Activated CD4-positive, alpha-beta T cell treated with anti-CD3 and anti-CD28 coated beads for 36 hours (primary cell): ENCODE measurements at regions not wholly inside any gene's neighbourhood (a gene's known extent, or its start where the extent isn't known, plus 50 kb on each side); places are given as distances from the start of the nearest gene placed in this dataset.
"Not testable (repeated sequence)": the region's sequence is repeated elsewhere in the genome, so short reads cannot be mapped to it uniquely, and the experiment has no call there.

Experiments
- ATAC-seq: fragments of 200-7000 bp; cut with Tn5 transposase; one replicate; pipeline ENCODE4 v1.10.0; 2021; ENCODE audit warnings: mild to moderate bottlenecking, moderate library complexity
- CTCF ChIA-PET: fragments of 350-600 bp; sonication (Branson Sonifier 250); formaldehyde crosslinking; loops from one replicate; lab custom pipeline; 2021; ENCODE audit warnings: antibody characterized with exemption; lab: Charles Lee
- POLR2A ChIA-PET: fragments of 350-600 bp; sonication (Branson Sonifier 250); formaldehyde crosslinking; loops from one replicate; lab custom pipeline; 2021; ENCODE audit warnings: antibody characterized with exemption, inconsistent platforms; lab: Charles Lee
- DNase-seq: peaks from one replicate; pipeline ENCODE4 v3.0.0-alpha.2; 2020
- H3K27ac Mint-ChIP-seq: one replicate; pipeline ENCODE4 v1.8.0; 2021; ENCODE audit warnings: mixed read lengths
- H3K27me3 Mint-ChIP-seq: one replicate; pipeline ENCODE4 v1.8.0; 2021; ENCODE audit warnings: mixed read lengths
- H3K36me3 Mint-ChIP-seq: one replicate; pipeline ENCODE4 v1.8.0; 2021; ENCODE audit warnings: low read depth, mixed read lengths
- H3K4me1 Mint-ChIP-seq: one replicate; pipeline ENCODE4 v1.8.0; 2021; ENCODE audit warnings: mixed read lengths
- H3K4me3 Mint-ChIP-seq: one replicate; pipeline ENCODE4 v1.8.0; 2021; ENCODE audit warnings: mild to moderate bottlenecking, moderate library complexity, mixed read lengths
- H3K9me3 Mint-ChIP-seq: one replicate; pipeline ENCODE4 v1.8.0; 2021; ENCODE audit warnings: low read depth, mixed read lengths
- intact Hi-C, 2 experiments: fragments of 100-400 bp; cut with DNase I in 1 of 2; cut with micrococcal nuclease in 1 of 2; formaldehyde crosslinking; loops; one replicate each; pipeline versions ENCODE4 v1.14.2 to v1.15.1; 2022 to 2024; cut with DNase I, micrococcal nuclease

- no peaks in the 10 kb centered on the region for H3K27me3 Mint-ChIP-seq
- peak overlapping the region; percentile 94 for H3K27ac Mint-ChIP-seq
- DNase-seq (peak; percentile 89), ATAC-seq (peak; percentile 42)
- H3K36me3 Mint-ChIP-seq, result peaks cover 7% of the 10 kb centered on the region
- ChIA-PET POLR2A (interaction anchor here (0.8 to 1.2 kb wide), 3 partner anchors 44 to 744 kb away, joined by 3 to 7 read pairs (median 5); no protein-coding TSS in a partner anchor), CTCF (interaction anchor here (0.8 kb wide), 1 partner anchor 15 kb away, joined by 3 read pairs; no protein-coding TSS in a partner anchor)
- H3K9me3 Mint-ChIP-seq, result no peaks in the 10 kb centered on the region
- H3K4me3 Mint-ChIP-seq, result peak overlapping the region; percentile 25
- intact Hi-C loops, result loop anchor here (1.0 to 2.0 kb wide), 8 partner anchors 47 to 788 kb away; no protein-coding TSS in a partner anchor
- peaks cover 72% of the 10 kb centered on the region for H3K4me1 Mint-ChIP-seq
Measured at GRCh38 chr15:69760890-69761568, 308.4 kb downstream of the RPLP1 start.

GRCh38 chr15:69762373-69763148 lies 309.9 kb downstream of the RPLP1 start:
- no peak overlapping the region for H3K4me3 Mint-ChIP-seq
- peaks cover 3% of the 10 kb centered on the region for H3K27me3 Mint-ChIP-seq
- CTCF ChIA-PET, result interaction anchor here (1.2 to 2.7 kb wide), 3 partner anchors 18 to 49 kb away, joined by 3 to 11 read pairs (median 3); no protein-coding TSS in a partner anchor
- peaks cover 4% of the 10 kb centered on the region for H3K36me3 Mint-ChIP-seq
- DNase-seq, result no peak
- peaks cover 63% of the 10 kb centered on the region for H3K4me1 Mint-ChIP-seq
- POLR2A ChIA-PET, result no interaction called here
- no peak for ATAC-seq
- peak overlapping the region; percentile 90 for H3K27ac Mint-ChIP-seq
- intact Hi-C loops, result no loop called here
- peaks cover 4% of the 10 kb centered on the region for H3K9me3 Mint-ChIP-seq

GRCh38 chr15:69763831-69764230 lies 311.2 kb downstream of the RPLP1 start:
- DNase-seq (no peak), ATAC-seq (no peak)
- intact Hi-C loops, result no loop called here
- CTCF ChIA-PET, result interaction anchor here (0.6 to 2.7 kb wide), 6 partner anchors 19 to 764 kb away, joined by 3 to 11 read pairs (median 4); no protein-coding TSS in a partner anchor
- H3K27ac Mint-ChIP-seq, result no peak overlapping the region
- H3K27me3 Mint-ChIP-seq, result peaks cover 3% of the 10 kb centered on the region
- H3K4me1 Mint-ChIP-seq, result peaks cover 50% of the 10 kb centered on the region
- H3K9me3 Mint-ChIP-seq, result peaks cover 4% of the 10 kb centered on the region
- POLR2A ChIA-PET, result no interaction called here
- H3K4me3 Mint-ChIP-seq, result no peak overlapping the region
- peaks cover 4% of the 10 kb centered on the region for H3K36me3 Mint-ChIP-seq

- intact Hi-C loops, result no loop called here
- ChIA-PET CTCF (interaction anchor here (1.1 kb wide), 1 partner anchor 8 kb away, joined by 3 read pairs; no protein-coding TSS in a partner anchor), POLR2A (no interaction called here)
- Mint-ChIP-seq H3K4me1 (peaks cover 37% of the 10 kb centered on the region), H3K9me3 (peaks cover 4% of the 10 kb centered on the region), H3K36me3 (peaks cover 4% of the 10 kb centered on the region), H3K27me3 (peaks cover 12% of the 10 kb centered on the region), H3K27ac (no peak overlapping the region), H3K4me3 (no peak overlapping the region)
- peak; percentile 48 for ATAC-seq
- no peak for DNase-seq
Measured at GRCh38 chr15:69766156-69766555, 313.5 kb downstream of the RPLP1 start.

- DNase-seq (no peak), ATAC-seq (no peak)
- no peak overlapping the region for H3K27ac Mint-ChIP-seq
- H3K9me3 Mint-ChIP-seq, result peaks cover 4% of the 10 kb centered on the region
- intact Hi-C loops, result no loop called here
- H3K36me3 Mint-ChIP-seq, result peaks cover 4% of the 10 kb centered on the region
- H3K27me3 Mint-ChIP-seq, result peaks cover 16% of the 10 kb centered on the region
- POLR2A ChIA-PET, result no interaction called here
- CTCF ChIA-PET, result interaction anchor here (1.1 kb wide), 1 partner anchor 9 kb away, joined by 3 read pairs; no protein-coding TSS in a partner anchor
- H3K4me3 Mint-ChIP-seq, result no peak overlapping the region
- H3K4me1 Mint-ChIP-seq, result peaks cover 27% of the 10 kb centered on the region
Measured at GRCh38 chr15:69767191-69767590, 314.6 kb downstream of the RPLP1 start.

- DNase-seq, result peak; percentile 45
- POLR2A ChIA-PET, result not testable (repeated sequence)
Measured at GRCh38 chr15:69769336-69769735, 316.7 kb downstream of the RPLP1 start.

GRCh38 chr15:69774258-69774657 lies 321.6 kb downstream of the RPLP1 start:
- H3K27ac Mint-ChIP-seq, H3K9me3 Mint-ChIP-seq, POLR2A ChIA-PET, ATAC-seq, H3K4me3 Mint-ChIP-seq, H3K36me3 Mint-ChIP-seq, H3K4me1 Mint-ChIP-seq, intact Hi-C loops, CTCF ChIA-PET, DNase-seq: not testable (repeated sequence)
- H3K27me3 Mint-ChIP-seq, result peaks cover 16% of the 10 kb centered on the region

More at GRCh38 chr15:69769336-69769735, 316.7 kb downstream of the RPLP1 start:
- H3K4me3 Mint-ChIP-seq, intact Hi-C loops, H3K9me3 Mint-ChIP-seq, H3K27ac Mint-ChIP-seq, CTCF ChIA-PET, H3K36me3 Mint-ChIP-seq, ATAC-seq: not testable (repeated sequence)
- peaks cover 19% of the 10 kb centered on the region for H3K27me3 Mint-ChIP-seq
- H3K4me1 Mint-ChIP-seq, result peaks cover 19% of the 10 kb centered on the region

GRCh38 chr15:69774711-69775110 lies 322.1 kb downstream of the RPLP1 start:
- CTCF ChIA-PET, POLR2A ChIA-PET, H3K27ac Mint-ChIP-seq, H3K36me3 Mint-ChIP-seq, ATAC-seq, H3K4me1 Mint-ChIP-seq, H3K9me3 Mint-ChIP-seq, intact Hi-C loops, DNase-seq, H3K4me3 Mint-ChIP-seq: not testable (repeated sequence)
- peaks cover 16% of the 10 kb centered on the region for H3K27me3 Mint-ChIP-seq

GRCh38 chr15:69777356-69777755 lies 320.4 kb downstream of the TLE3 start:
- H3K27me3 Mint-ChIP-seq, result peaks cover 3% of the 10 kb centered on the region
- no peak overlapping the region for H3K4me3 Mint-ChIP-seq
- ATAC-seq (no peak), DNase-seq (no peak)
- H3K4me1 Mint-ChIP-seq, result peaks cover 12% of the 10 kb centered on the region
- ChIA-PET CTCF (no interaction called here), POLR2A (no interaction called here)
- no peak overlapping the region for H3K27ac Mint-ChIP-seq
- H3K9me3 Mint-ChIP-seq, result peaks cover 9% of the 10 kb centered on the region
- H3K36me3 Mint-ChIP-seq, result no peaks in the 10 kb centered on the region
- intact Hi-C loops, result no loop called here

- H3K27me3 Mint-ChIP-seq, result peaks cover 8% of the 10 kb centered on the region
- peaks cover 30% of the 10 kb centered on the region for H3K4me1 Mint-ChIP-seq
- POLR2A ChIA-PET, result no interaction called here
- CTCF ChIA-PET, result no interaction called here
- no peaks in the 10 kb centered on the region for H3K36me3 Mint-ChIP-seq
- intact Hi-C loops, result no loop called here
- no peak overlapping the region for H3K4me3 Mint-ChIP-seq
- H3K27ac Mint-ChIP-seq, result no peak overlapping the region
- ATAC-seq (no peak), DNase-seq (no peak)
- peaks cover 5% of the 10 kb centered on the region for H3K9me3 Mint-ChIP-seq
Measured at GRCh38 chr15:69780374-69780773, 317.3 kb downstream of the TLE3 start.

- Mint-ChIP-seq H3K27me3 (peaks cover 8% of the 10 kb centered on the region), H3K4me1 (peaks cover 30% of the 10 kb centered on the region), H3K4me3 (no peak overlapping the region), H3K27ac (no peak overlapping the region), H3K9me3 (peaks cover 5% of the 10 kb centered on the region), H3K36me3 (no peaks in the 10 kb centered on the region)
- ChIA-PET POLR2A (no interaction called here), CTCF (interaction anchor here (1.0 to 1.2 kb wide), 3 partner anchors 21 to 24 kb away, joined by 3 to 4 read pairs (median 4); no protein-coding TSS in a partner anchor)
- intact Hi-C loops, result no loop called here
- ATAC-seq, result no peak
- no peak for DNase-seq
Measured at GRCh38 chr15:69780981-69781380, 316.7 kb downstream of the TLE3 start.
